GM10266 (cell line): ENCODE measurements at regions not wholly inside any gene's neighbourhood (a gene's known extent, or its start where the extent isn't known, plus 50 kb on each side); places are given as distances from the start of the nearest gene placed in this dataset.

ENCODE experiments used
- DNase-seq: peaks from one replicate; pipeline ENCODE4 v3.0.0; 2012; ENCODE audit errors: extremely low spot score
- TF ChIP-seq, protein P1 (sequence below): IDR thresholded peaks from 2 replicates; pipeline ENCODE4 v1.5.1; 2012; ENCODE audit warnings: mild to moderate bottlenecking, low read depth; ENCODE audit not compliant: control insufficient read depth, insufficient read depth; ENCODE audit errors: missing control alignments

DNA sequence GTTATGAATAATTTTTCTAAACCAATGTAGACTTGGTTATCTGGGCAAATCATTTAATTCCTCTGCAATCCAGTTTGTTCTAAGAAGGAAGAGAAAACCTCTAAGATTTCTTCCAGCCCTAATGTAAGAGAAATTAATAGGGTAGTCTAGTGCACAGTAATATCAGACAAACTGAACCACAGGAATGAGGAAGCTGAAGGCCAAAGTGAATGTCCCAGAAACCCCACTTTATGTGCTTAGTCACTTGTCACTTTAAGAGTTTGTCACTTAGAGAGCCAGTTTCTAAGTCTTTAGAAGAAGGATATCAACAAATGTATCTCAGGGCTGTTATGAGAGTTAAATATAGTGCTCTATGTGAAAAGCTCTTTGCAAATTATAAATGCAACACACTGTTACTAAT is 750.6 kb downstream of the DIAPH3 start:
- DNase-seq: no peak
- TF ChIP-seq, protein P1, sequence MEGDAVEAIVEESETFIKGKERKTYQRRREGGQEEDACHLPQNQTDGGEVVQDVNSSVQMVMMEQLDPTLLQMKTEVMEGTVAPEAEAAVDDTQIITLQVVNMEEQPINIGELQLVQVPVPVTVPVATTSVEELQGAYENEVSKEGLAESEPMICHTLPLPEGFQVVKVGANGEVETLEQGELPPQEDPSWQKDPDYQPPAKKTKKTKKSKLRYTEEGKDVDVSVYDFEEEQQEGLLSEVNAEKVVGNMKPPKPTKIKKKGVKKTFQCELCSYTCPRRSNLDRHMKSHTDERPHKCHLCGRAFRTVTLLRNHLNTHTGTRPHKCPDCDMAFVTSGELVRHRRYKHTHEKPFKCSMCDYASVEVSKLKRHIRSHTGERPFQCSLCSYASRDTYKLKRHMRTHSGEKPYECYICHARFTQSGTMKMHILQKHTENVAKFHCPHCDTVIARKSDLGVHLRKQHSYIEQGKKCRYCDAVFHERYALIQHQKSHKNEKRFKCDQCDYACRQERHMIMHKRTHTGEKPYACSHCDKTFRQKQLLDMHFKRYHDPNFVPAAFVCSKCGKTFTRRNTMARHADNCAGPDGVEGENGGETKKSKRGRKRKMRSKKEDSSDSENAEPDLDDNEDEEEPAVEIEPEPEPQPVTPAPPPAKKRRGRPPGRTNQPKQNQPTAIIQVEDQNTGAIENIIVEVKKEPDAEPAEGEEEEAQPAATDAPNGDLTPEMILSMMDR: no peak

DNA sequence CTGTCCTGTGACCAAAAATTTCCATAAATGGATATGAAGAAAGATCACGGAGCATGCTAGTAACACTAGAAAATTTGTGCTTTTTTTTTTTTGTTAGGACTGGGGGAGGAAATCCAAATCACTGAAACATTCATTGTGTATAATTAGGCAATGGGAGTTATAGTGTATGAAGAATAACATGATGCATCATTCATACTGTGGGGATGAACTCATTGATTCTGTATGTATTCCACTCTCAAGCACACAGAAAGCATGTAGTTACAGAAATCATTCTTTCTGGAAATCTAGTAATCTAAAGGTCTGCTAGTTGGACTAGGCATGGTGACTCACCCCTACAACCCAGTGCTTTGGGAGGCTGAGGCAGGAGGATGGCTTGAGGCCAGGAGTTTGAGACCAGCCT is 749.7 kb downstream of the DIAPH3 start:
- no peak for DNase-seq
- TF ChIP-seq, protein P1: no peak

DNA sequence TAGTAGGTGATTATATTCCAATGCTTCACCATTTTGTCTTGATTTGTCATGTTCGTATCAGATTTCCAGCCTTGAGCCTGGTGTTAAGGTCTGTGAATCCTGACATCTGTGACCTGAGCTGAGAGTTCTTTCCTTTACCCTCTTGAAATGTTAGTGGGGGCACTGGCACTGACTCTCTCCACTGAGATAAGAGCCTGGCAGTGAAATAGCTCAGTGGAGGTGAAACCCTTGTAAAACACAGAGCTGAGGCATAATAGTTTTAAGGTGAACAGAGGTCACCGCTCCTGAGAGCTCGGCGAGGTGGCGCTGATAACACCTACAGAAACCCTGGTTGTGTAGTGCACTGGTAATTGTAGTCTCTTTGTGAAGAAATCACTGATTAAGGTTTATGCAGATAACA is 748.2 kb downstream of the DIAPH3 start:
- no peak for DNase-seq
- TF ChIP-seq, protein P1: no peak

DNA sequence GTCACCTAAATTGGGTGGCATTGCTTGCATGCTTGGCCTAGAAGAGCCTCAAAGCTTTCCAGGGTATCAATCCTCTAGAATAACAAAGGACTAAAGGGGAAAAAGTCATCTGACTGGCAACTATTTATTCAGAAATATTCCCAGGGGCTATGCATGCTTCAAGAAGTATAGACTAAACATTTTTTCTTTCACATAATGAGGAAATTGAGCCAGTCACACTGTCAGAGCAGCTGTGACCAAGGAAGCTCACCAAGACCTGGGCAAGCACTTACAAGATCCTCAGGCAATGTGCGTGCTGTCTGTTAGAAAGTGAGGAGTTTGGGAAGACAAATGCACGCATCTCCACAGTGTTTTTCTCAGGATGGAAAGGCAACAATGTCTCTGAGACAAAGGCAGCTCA is 747.2 kb downstream of the DIAPH3 start:
- no peak for DNase-seq
- TF ChIP-seq, protein P1: no peak

DNA sequence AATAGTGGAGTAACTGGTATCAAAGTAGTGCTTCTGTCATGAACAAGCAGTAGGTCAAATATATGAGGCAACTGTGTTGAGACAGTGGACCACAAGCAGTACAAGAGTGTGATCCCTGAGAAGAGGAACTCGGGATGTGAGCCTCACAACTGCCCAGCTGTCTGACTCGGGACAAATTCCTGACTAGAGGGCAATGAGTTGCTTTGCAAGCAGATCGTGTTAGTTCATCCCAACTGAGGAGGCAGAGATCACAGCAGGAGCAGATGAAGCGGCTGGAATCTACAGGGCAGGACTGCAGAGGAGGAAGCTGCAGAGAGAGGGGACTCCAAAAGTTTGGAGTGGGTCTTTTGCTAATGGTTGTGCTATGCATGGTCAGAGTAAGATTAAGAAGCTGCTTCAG is 741.1 kb downstream of the DIAPH3 start:
- TF ChIP-seq, protein P1: no peak
- no peak for DNase-seq

DNA sequence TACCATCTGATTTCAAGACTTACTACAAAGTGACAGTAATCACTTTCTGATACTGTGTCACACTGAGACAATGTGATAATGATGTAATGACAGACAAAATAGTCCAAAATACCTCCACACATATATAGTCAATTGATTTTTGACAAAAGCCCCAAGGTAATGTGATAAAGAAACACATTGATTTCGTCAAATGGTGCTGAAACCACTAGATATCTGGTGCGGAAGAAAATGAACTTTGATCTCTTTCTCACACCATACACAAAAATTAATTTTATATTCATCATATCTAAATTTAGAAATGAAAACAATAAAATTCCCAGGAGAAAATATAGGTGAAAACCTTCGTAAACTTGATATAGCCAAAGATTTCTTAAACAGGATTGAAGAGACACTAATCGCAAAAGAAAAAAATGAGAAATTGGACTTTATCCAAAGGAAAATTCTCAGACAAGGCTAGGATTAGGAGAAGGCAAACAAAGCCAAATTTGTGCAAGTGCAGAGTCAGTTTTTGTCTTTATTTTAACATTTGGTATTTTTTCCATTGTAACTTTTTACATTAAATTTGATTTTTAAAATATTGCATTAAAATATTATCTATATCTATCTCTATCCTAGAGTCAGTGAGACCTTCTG is 739.9 kb downstream of the DIAPH3 start:
- no peak for DNase-seq
- TF ChIP-seq, protein P1: no peak

DNA sequence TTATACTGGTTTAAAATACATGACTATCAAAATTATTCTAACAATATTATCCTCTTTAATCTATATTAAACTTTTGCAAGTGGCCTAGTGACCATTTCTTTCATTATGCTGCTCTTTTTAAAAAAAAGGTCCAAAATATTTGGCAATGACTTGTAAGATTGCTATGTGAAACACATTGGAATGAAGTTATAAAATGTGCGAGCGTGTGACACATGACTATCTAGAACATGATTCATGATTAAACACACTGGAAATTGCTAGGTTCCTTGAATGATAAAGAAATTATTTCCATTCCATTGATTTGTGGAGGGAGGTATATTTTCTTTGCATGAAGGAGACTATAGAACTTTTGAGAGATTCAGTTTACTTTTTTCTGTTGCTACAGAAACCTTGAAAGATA is 739.1 kb downstream of the DIAPH3 start:
- TF ChIP-seq, protein P1: no peak
- no peak for DNase-seq
